ENCODE measurements at regions not wholly inside any gene's neighbourhood (a gene's known extent, or its start where the extent isn't known, plus 50 kb on each side); places are given as distances from the start of the nearest gene placed in this dataset.

DNA sequence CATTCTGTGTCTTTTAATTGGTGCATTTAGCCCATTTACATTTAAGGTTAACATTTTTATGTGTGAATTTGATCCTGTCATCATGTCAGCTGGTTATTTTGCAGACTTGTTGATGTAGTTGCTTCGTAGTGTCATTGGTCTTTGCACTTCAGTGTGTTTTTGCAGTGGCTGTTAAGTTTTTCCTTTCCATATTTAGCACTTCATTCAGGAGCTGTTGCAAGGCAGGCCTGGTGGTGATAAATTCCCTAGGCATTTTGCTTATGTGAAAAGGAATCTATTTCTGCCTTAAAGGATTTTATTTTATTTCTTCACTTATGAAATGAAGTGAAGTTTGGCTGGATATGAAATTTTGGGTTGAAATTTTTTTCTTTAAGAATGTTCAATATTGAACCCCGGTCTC lies 70.2 kb upstream of the CD96 start:
- TF ChIP-seq, protein P1, sequence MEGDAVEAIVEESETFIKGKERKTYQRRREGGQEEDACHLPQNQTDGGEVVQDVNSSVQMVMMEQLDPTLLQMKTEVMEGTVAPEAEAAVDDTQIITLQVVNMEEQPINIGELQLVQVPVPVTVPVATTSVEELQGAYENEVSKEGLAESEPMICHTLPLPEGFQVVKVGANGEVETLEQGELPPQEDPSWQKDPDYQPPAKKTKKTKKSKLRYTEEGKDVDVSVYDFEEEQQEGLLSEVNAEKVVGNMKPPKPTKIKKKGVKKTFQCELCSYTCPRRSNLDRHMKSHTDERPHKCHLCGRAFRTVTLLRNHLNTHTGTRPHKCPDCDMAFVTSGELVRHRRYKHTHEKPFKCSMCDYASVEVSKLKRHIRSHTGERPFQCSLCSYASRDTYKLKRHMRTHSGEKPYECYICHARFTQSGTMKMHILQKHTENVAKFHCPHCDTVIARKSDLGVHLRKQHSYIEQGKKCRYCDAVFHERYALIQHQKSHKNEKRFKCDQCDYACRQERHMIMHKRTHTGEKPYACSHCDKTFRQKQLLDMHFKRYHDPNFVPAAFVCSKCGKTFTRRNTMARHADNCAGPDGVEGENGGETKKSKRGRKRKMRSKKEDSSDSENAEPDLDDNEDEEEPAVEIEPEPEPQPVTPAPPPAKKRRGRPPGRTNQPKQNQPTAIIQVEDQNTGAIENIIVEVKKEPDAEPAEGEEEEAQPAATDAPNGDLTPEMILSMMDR (IDR thresholded peaks at IDR 0.05) = no peak
- TF ChIP-seq POLR2A (IDR thresholded peaks at IDR 0.05) (no peak), POLR2AphosphoS5 (IDR thresholded peaks at IDR 0.05) (no peak)
